ENCODE measurements at regions not wholly inside any gene's neighbourhood (a gene's known extent, or its start where the extent isn't known, plus 50 kb on each side); places are given as distances from the start of the nearest gene placed in this dataset.

DNA sequence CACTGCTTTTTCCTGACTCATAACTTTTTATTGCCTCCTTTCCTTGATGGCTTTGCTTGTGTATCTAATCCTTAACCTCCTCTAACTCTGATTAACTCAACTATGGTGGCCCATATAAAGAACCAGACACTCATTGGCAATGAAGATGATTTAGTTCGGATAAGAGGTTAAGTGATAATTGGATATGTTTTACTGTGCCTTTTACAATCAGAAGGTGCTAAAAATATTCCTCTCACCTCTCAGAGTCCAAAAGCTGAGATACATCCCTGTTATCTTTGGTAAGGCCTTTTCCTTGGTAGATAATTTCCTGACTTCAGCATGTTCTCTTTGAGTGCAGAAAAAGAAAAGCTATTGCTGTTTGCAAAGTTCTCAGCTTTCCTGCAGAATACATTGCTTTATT, 367.7 kb downstream of the SLC16A7 start:
- H3K4me1 ChIP-seq (ENCODE audit: control insufficient read depth, insufficient read depth, low read length), result no peaks in the 10 kb centered on the region
- no CpG with 5 or more reads among the region's 1 CpG for WGBS (ENCODE audit: insufficient coverage, insufficient read length)
- DNase-seq (ENCODE audit: low read depth, low spot score), result no peak
- H3K27me3 ChIP-seq (ENCODE audit: control insufficient read depth, insufficient read depth, low read length), result no peaks in the 10 kb centered on the region
- H3K4me3 ChIP-seq (ENCODE audit: low read length), result no peak overlapping the region
- no peaks in the 10 kb centered on the region for H3K9me3 ChIP-seq (ENCODE audit: control insufficient read depth, insufficient read depth, low read length)
- no peak overlapping the region for H3K27ac ChIP-seq (ENCODE audit: low read length)
- H3K36me3 ChIP-seq (ENCODE audit: control insufficient read depth, insufficient read depth, low read length), result no peaks in the 10 kb centered on the region

- no peaks in the 10 kb centered on the region for H3K9me3 ChIP-seq (ENCODE audit: control insufficient read depth, insufficient read depth, low read length)
- no CpG with 5 or more reads among the region's 4 CpGs for WGBS (ENCODE audit: insufficient coverage, insufficient read length)
- H3K4me1 ChIP-seq (ENCODE audit: control insufficient read depth, insufficient read depth, low read length), result no peaks in the 10 kb centered on the region
- no peak overlapping the region for H3K27ac ChIP-seq (ENCODE audit: low read length)
- H3K36me3 ChIP-seq (ENCODE audit: control insufficient read depth, insufficient read depth, low read length), result no peaks in the 10 kb centered on the region
- no peak overlapping the region for H3K4me3 ChIP-seq (ENCODE audit: low read length)
- no peak for DNase-seq (ENCODE audit: low read depth, low spot score)
- no peaks in the 10 kb centered on the region for H3K27me3 ChIP-seq (ENCODE audit: control insufficient read depth, insufficient read depth, low read length)
Observed at GRCh38 chr12:59972905-59973304, 377.1 kb downstream of the SLC16A7 start.

- no peaks in the 10 kb centered on the region for H3K36me3 ChIP-seq (ENCODE audit: control insufficient read depth, insufficient read depth, low read length)
- no peak overlapping the region for H3K27ac ChIP-seq (ENCODE audit: low read length)
- DNase-seq (ENCODE audit: low read depth, low spot score), result no peak
- H3K27me3 ChIP-seq (ENCODE audit: control insufficient read depth, insufficient read depth, low read length), result no peaks in the 10 kb centered on the region
- no CpG with 5 or more reads among the region's 2 CpGs for WGBS (ENCODE audit: insufficient coverage, insufficient read length)
- no peaks in the 10 kb centered on the region for H3K4me1 ChIP-seq (ENCODE audit: control insufficient read depth, insufficient read depth, low read length)
- H3K9me3 ChIP-seq (ENCODE audit: control insufficient read depth, insufficient read depth, low read length), result no peaks in the 10 kb centered on the region
- no peak overlapping the region for H3K4me3 ChIP-seq (ENCODE audit: low read length)
Observed at GRCh38 chr12:59973515-59973914, 377.7 kb downstream of the SLC16A7 start.

- no peak overlapping the region for H3K27ac ChIP-seq (ENCODE audit: low read length)
- no peaks in the 10 kb centered on the region for H3K9me3 ChIP-seq (ENCODE audit: control insufficient read depth, insufficient read depth, low read length)
- H3K4me1 ChIP-seq (ENCODE audit: control insufficient read depth, insufficient read depth, low read length), result no peaks in the 10 kb centered on the region
- no peaks in the 10 kb centered on the region for H3K36me3 ChIP-seq (ENCODE audit: control insufficient read depth, insufficient read depth, low read length)
- H3K4me3 ChIP-seq (ENCODE audit: low read length), result no peak overlapping the region
- no CpG with 5 or more reads among the region's 4 CpGs for WGBS (ENCODE audit: insufficient coverage, insufficient read length)
- no peak for DNase-seq (ENCODE audit: low read depth, low spot score)
- H3K27me3 ChIP-seq (ENCODE audit: control insufficient read depth, insufficient read depth, low read length), result no peaks in the 10 kb centered on the region
Observed at GRCh38 chr12:59977779-59978178, 381.9 kb downstream of the SLC16A7 start.

GRCh38 chr12:59980476-59980875, 384.6 kb downstream of the SLC16A7 start:
- Histone ChIP-seq H3K4me3 (ENCODE audit: low read length) (no peak overlapping the region), H3K9me3 (ENCODE audit: control insufficient read depth, insufficient read depth, low read length) (no peaks in the 10 kb centered on the region), H3K27ac (ENCODE audit: low read length) (no peak overlapping the region), H3K27me3 (ENCODE audit: control insufficient read depth, insufficient read depth, low read length) (no peaks in the 10 kb centered on the region), H3K36me3 (ENCODE audit: control insufficient read depth, insufficient read depth, low read length) (no peaks in the 10 kb centered on the region), H3K4me1 (ENCODE audit: control insufficient read depth, insufficient read depth, low read length) (no peaks in the 10 kb centered on the region)
- no CpG with 5 or more reads among the region's 1 CpG for WGBS (ENCODE audit: insufficient coverage, insufficient read length)
- DNase-seq (ENCODE audit: low read depth, low spot score), result no peak

DNA sequence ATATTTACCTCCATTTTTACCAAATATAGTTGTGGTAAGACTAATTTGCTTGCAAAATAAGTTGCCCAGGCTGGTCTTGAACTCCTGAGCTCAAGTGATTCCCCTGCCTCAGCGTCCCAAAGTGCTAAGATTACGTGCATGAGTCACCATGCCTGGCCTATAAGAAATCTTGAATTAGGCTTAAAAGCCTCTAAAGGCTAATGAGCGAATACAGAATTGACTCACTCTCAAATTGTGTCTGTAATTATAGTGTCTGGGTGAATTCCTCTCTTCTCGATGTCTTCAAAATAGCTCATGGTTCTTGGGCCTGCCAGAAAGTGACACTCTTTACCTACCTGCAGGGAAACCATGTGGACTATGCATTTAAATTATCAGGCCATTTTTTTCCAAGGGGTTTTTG, 403.5 kb downstream of the SLC16A7 start:
- no peak for DNase-seq (ENCODE audit: low read depth, low spot score)
- no CpG with 5 or more reads among the region's 4 CpGs for WGBS (ENCODE audit: insufficient coverage, insufficient read length)
- Histone ChIP-seq H3K36me3 (ENCODE audit: control insufficient read depth, insufficient read depth, low read length) (no peaks in the 10 kb centered on the region), H3K27ac (ENCODE audit: low read length) (no peak overlapping the region), H3K9me3 (ENCODE audit: control insufficient read depth, insufficient read depth, low read length) (no peaks in the 10 kb centered on the region), H3K4me1 (ENCODE audit: control insufficient read depth, insufficient read depth, low read length) (no peaks in the 10 kb centered on the region), H3K4me3 (ENCODE audit: low read length) (no peak overlapping the region), H3K27me3 (ENCODE audit: control insufficient read depth, insufficient read depth, low read length) (no peaks in the 10 kb centered on the region)

- no peaks in the 10 kb centered on the region for H3K36me3 ChIP-seq (ENCODE audit: control insufficient read depth, insufficient read depth, low read length)
- H3K9me3 ChIP-seq (ENCODE audit: control insufficient read depth, insufficient read depth, low read length), result no peaks in the 10 kb centered on the region
- H3K27ac ChIP-seq (ENCODE audit: low read length), result no peak overlapping the region
- no peaks in the 10 kb centered on the region for H3K27me3 ChIP-seq (ENCODE audit: control insufficient read depth, insufficient read depth, low read length)
- no peak overlapping the region for H3K4me3 ChIP-seq (ENCODE audit: low read length)
- H3K4me1 ChIP-seq (ENCODE audit: control insufficient read depth, insufficient read depth, low read length), result no peaks in the 10 kb centered on the region
- DNase-seq (ENCODE audit: low read depth, low spot score), result no peak
- WGBS (ENCODE audit: insufficient coverage, insufficient read length), result no CpG with 5 or more reads among the region's 1 CpG
Observed at GRCh38 chr12:60010486-60010885, 414.7 kb downstream of the SLC16A7 start.

DNA sequence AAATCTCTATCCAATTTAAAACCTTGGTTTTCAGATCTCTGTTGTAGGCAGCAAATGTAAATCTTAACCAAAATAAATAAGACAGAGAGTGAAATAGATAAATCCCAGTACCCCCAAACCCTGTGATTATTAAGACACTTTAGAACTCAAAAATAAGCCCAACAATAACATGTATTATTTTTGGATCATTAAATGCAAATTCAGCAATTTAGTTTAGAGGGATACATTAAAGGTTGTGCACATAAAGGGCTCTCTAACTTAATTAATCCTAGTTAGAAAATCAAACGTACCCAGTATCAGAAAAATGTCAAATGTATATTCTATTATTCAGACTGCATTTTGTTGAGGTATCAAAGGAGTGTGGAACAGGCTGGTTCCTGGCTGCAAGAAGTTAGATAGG, 416.8 kb downstream of the SLC16A7 start:
- H3K27me3 ChIP-seq (ENCODE audit: control insufficient read depth, insufficient read depth, low read length), result no peaks in the 10 kb centered on the region
- H3K4me3 ChIP-seq (ENCODE audit: low read length), result no peak overlapping the region
- no peak overlapping the region for H3K27ac ChIP-seq (ENCODE audit: low read length)
- DNase-seq (ENCODE audit: low read depth, low spot score), result no peak
- no CpG with 5 or more reads among the region's 1 CpG for WGBS (ENCODE audit: insufficient coverage, insufficient read length)
- no peaks in the 10 kb centered on the region for H3K9me3 ChIP-seq (ENCODE audit: control insufficient read depth, insufficient read depth, low read length)
- no peaks in the 10 kb centered on the region for H3K4me1 ChIP-seq (ENCODE audit: control insufficient read depth, insufficient read depth, low read length)
- H3K36me3 ChIP-seq (ENCODE audit: control insufficient read depth, insufficient read depth, low read length), result no peaks in the 10 kb centered on the region

GRCh38 chr12:60014436-60014835, 418.6 kb downstream of the SLC16A7 start:
- no peak overlapping the region for H3K4me3 ChIP-seq (ENCODE audit: low read length)
- no peak for DNase-seq (ENCODE audit: low read depth, low spot score)
- no peaks in the 10 kb centered on the region for H3K36me3 ChIP-seq (ENCODE audit: control insufficient read depth, insufficient read depth, low read length)
- no peaks in the 10 kb centered on the region for H3K9me3 ChIP-seq (ENCODE audit: control insufficient read depth, insufficient read depth, low read length)
- no peak overlapping the region for H3K27ac ChIP-seq (ENCODE audit: low read length)
- H3K4me1 ChIP-seq (ENCODE audit: control insufficient read depth, insufficient read depth, low read length), result no peaks in the 10 kb centered on the region
- no peaks in the 10 kb centered on the region for H3K27me3 ChIP-seq (ENCODE audit: control insufficient read depth, insufficient read depth, low read length)

GRCh38 chr12:60020068-60020467, 424.2 kb downstream of the SLC16A7 start:
- no CpG with 5 or more reads among the region's 2 CpGs for WGBS (ENCODE audit: insufficient coverage, insufficient read length)
- no peak for DNase-seq (ENCODE audit: low read depth, low spot score)
- Histone ChIP-seq H3K36me3 (ENCODE audit: control insufficient read depth, insufficient read depth, low read length) (no peaks in the 10 kb centered on the region), H3K9me3 (ENCODE audit: control insufficient read depth, insufficient read depth, low read length) (no peaks in the 10 kb centered on the region), H3K27me3 (ENCODE audit: control insufficient read depth, insufficient read depth, low read length) (no peaks in the 10 kb centered on the region), H3K4me1 (ENCODE audit: control insufficient read depth, insufficient read depth, low read length) (no peaks in the 10 kb centered on the region), H3K4me3 (ENCODE audit: low read length) (no peak overlapping the region), H3K27ac (ENCODE audit: low read length) (no peak overlapping the region)

DNA sequence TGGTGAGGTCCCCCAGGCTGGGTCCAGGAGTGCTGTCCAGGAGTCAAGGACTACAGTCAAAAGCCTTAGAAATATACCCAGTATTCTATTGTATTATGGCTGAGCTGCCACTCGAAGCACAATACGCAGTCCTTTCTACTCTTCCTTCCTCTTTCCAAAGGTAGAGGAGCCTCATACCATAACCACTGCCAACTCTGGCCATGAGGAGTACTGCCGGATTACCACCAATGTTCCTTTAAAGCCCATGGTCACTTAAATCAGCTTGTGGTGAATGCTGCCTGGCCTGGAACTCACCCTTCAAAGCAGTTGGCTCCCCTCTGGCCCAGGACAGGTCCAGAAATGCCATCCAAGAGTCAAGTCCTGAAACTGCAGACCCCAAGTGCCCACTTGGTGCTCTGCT, 425.4 kb downstream of the SLC16A7 start:
- Histone ChIP-seq H3K27me3 (ENCODE audit: control insufficient read depth, insufficient read depth, low read length) (no peaks in the 10 kb centered on the region), H3K27ac (ENCODE audit: low read length) (no peak overlapping the region), H3K9me3 (ENCODE audit: control insufficient read depth, insufficient read depth, low read length) (no peaks in the 10 kb centered on the region), H3K4me1 (ENCODE audit: control insufficient read depth, insufficient read depth, low read length) (no peaks in the 10 kb centered on the region), H3K36me3 (ENCODE audit: control insufficient read depth, insufficient read depth, low read length) (no peaks in the 10 kb centered on the region), H3K4me3 (ENCODE audit: low read length) (no peak overlapping the region)
- no CpG with 5 or more reads among the region's 3 CpGs for WGBS (ENCODE audit: insufficient coverage, insufficient read length)
- DNase-seq (ENCODE audit: low read depth, low spot score), result no peak
